ENCODE measurements at regions not wholly inside any gene's neighbourhood (a gene's known extent, or its start where the extent isn't known, plus 50 kb on each side); places are given as distances from the start of the nearest gene placed in this dataset.

- WGBS = 84% methylated on average over 6 of the region's 6 CpGs
- Histone ChIP-seq H3K4me1 (no peaks in the 10 kb centered on the region), H3K4me3 (no peak overlapping the region), H3K9me3 (no peaks in the 10 kb centered on the region), H3K36me3 (no peaks in the 10 kb centered on the region), H3K27ac (no peak overlapping the region), H3K27me3 (peaks cover 15% of the 10 kb centered on the region)
- DNase-seq (ENCODE audit: low spot score in 2 of 2) = peak in 1 of 2 donors; percentile 62
- TF ChIP-seq POLR2A (IDR thresholded peaks at IDR 0.05) = no peak
- TF ChIP-seq EP300 (IDR thresholded peaks at IDR 0.05) = no peak
- TF ChIP-seq CTCF (IDR thresholded peaks at IDR 0.05) = no peak
- no peak for TF ChIP-seq POLR2AphosphoS5 (IDR thresholded peaks at IDR 0.05)
Measured at GRCh38 chr5:171705036-171705435, 80.6 kb upstream of the SMIM23 start.

DNA sequence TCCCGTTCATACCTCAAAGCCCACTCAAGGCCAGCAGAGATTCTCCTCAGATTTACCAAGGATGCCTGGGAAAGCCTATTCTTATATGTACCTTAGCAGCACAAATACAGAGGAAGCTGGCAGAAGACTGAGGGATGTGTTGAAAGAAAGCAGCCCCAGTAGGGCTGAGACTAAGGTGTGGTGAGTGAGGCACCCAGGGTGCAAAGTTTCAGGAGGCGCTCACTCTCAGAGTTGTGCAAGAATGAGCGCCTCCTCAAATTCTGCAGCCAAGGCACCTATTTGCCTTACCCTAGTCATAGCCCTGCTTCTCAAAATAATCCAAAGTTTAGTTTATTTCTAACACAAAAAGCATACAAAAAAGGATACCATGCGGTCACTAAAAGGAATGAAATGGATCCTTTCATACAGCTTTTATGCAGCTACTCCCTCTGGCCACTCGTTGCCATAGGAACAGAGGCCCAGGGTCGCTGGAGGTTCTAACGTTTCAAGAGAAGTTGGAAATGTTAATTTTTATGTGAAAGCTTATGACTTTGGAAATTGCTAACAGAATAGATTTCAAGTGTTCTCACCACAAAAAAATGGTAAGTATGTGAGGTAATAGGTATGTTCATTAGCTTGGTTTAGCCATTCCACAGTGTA is 79.7 kb upstream of the SMIM23 start:
- no peak for TF ChIP-seq EP300 (IDR thresholded peaks at IDR 0.05)
- no peak for TF ChIP-seq POLR2AphosphoS5 (IDR thresholded peaks at IDR 0.05)
- TF ChIP-seq CTCF (IDR thresholded peaks at IDR 0.05) = no peak
- TF ChIP-seq POLR2A (IDR thresholded peaks at IDR 0.05) = no peak
- peak in 1 of 2 donors; percentile 35 for DNase-seq (ENCODE audit: low spot score in 2 of 2)

GRCh38 chr5:171706736-171707441 is 78.7 kb upstream of the SMIM23 start:
- H3K4me3 ChIP-seq = no peak overlapping the region
- H3K27ac ChIP-seq = no peak overlapping the region
- TF ChIP-seq POLR2A (IDR thresholded peaks at IDR 0.05) = no peak
- TF ChIP-seq POLR2AphosphoS5 (IDR thresholded peaks at IDR 0.05) = no peak
- no peak for TF ChIP-seq EP300 (IDR thresholded peaks at IDR 0.05)
- TF ChIP-seq CTCF (IDR thresholded peaks at IDR 0.05) = no peak
- 85% methylated on average over 2 of the region's 2 CpGs for WGBS
- H3K4me1 ChIP-seq = no peaks in the 10 kb centered on the region
- H3K9me3 ChIP-seq = no peaks in the 10 kb centered on the region
- peaks cover 15% of the 10 kb centered on the region for H3K27me3 ChIP-seq
- no peaks in the 10 kb centered on the region for H3K36me3 ChIP-seq
- DNase-seq (ENCODE audit: low spot score in 2 of 2) = peak in 1 of 2 donors; percentile 29

More for the DNA sequence above, 79.7 kb upstream of the SMIM23 start:
- Histone ChIP-seq H3K9me3 (no peaks in the 10 kb centered on the region), H3K4me3 (no peak overlapping the region), H3K36me3 (no peaks in the 10 kb centered on the region), H3K27ac (no peak overlapping the region), H3K27me3 (peaks cover 15% of the 10 kb centered on the region), H3K4me1 (no peaks in the 10 kb centered on the region)
- WGBS = 87% methylated on average over 7 of the region's 7 CpGs

GRCh38 chr5:171707442-171707792 is 78.2 kb upstream of the SMIM23 start:
- Histone ChIP-seq H3K4me1 (no peaks in the 10 kb centered on the region), H3K27me3 (peaks cover 13% of the 10 kb centered on the region), H3K9me3 (no peaks in the 10 kb centered on the region), H3K36me3 (no peaks in the 10 kb centered on the region), H3K4me3 (no peak overlapping the region), H3K27ac (no peak overlapping the region)
- DNase-seq (ENCODE audit: low spot score in 2 of 2) = no peak
- no peak for TF ChIP-seq POLR2AphosphoS5 (IDR thresholded peaks at IDR 0.05)
- no peak for TF ChIP-seq EP300 (IDR thresholded peaks at IDR 0.05)
- TF ChIP-seq CTCF (IDR thresholded peaks at IDR 0.05) = no peak
- TF ChIP-seq POLR2A (IDR thresholded peaks at IDR 0.05) = no peak
- 90% methylated on average over 1 of the region's 1 CpG for WGBS

GRCh38 chr5:171709930-171710329 is 75.7 kb upstream of the SMIM23 start:
- no peak for TF ChIP-seq POLR2AphosphoS5 (IDR thresholded peaks at IDR 0.05)
- no peak for TF ChIP-seq CTCF (IDR thresholded peaks at IDR 0.05)
- TF ChIP-seq EP300 (IDR thresholded peaks at IDR 0.05) = no peak
- 96% methylated on average over 5 of the region's 5 CpGs for WGBS
- Histone ChIP-seq H3K27ac (no peak overlapping the region), H3K9me3 (no peaks in the 10 kb centered on the region), H3K4me3 (no peak overlapping the region), H3K27me3 (no peaks in the 10 kb centered on the region), H3K36me3 (no peaks in the 10 kb centered on the region), H3K4me1 (no peaks in the 10 kb centered on the region)
- DNase-seq (ENCODE audit: low spot score in 2 of 2) = peak in 1 of 2 donors; percentile 34

All from suprapubic skin (tissue), 4 donors.